CD8-positive, alpha-beta memory T cell (primary cell): ENCODE measurements at regions not wholly inside any gene's neighbourhood (a gene's known extent, or its start where the extent isn't known, plus 50 kb on each side); places are given as distances from the start of the nearest gene placed in this dataset.

Source experiments
- CTCF ChIA-PET: fragments of 350-600 bp; sonication (Branson Sonifier 250); formaldehyde crosslinking; loops from one replicate; lab custom pipeline; 2021; ENCODE audit warnings: antibody characterized with exemption; lab: Charles Lee
- POLR2A ChIA-PET: fragments of 350-600 bp; sonication (Branson Sonifier 250); formaldehyde crosslinking; loops from one replicate; lab custom pipeline; 2021; ENCODE audit warnings: antibody characterized with exemption; lab: Charles Lee
- DNase-seq, 5 donors: peaks; one replicate each; pipeline versions ENCODE4 v3.0.0 to v3.0.0-alpha.2; 2020 to 2022; ENCODE audit warnings: mixed read lengths in 1 of 5
- H3K27ac ChIP-seq: one replicate; pipeline ENCODE4 v1.7.0; 2013; ENCODE audit warnings: low read depth, mild to moderate bottlenecking, low read length, moderate library complexity
- H3K27me3 ChIP-seq: 2 replicates; pipeline ENCODE4 v1.7.0; 2013; ENCODE audit warnings: low read length, mild to moderate bottlenecking; ENCODE audit not compliant: insufficient read depth, poor library complexity, severe bottlenecking
- H3K36me3 ChIP-seq: 2 replicates; pipeline ENCODE4 v1.7.0; 2013; ENCODE audit warnings: mild to moderate bottlenecking, low read length, moderate library complexity; ENCODE audit not compliant: insufficient read depth
- H3K4me1 ChIP-seq: 2 replicates; pipeline ENCODE4 v1.7.0; 2013; ENCODE audit warnings: mild to moderate bottlenecking, low read length, moderate library complexity; ENCODE audit not compliant: insufficient read depth
- H3K4me3 ChIP-seq: 2 replicates; pipeline ENCODE4 v1.7.0; 2013; ENCODE audit warnings: mild to moderate bottlenecking, low read length
- H3K9me3 ChIP-seq: 2 replicates; pipeline ENCODE4 v1.7.0; 2013; ENCODE audit warnings: mild to moderate bottlenecking, low read length
- H3K27ac Mint-ChIP-seq, 8 donors: one replicate each; pipeline ENCODE4 v1.8.0; 2020 to 2021; ENCODE audit warnings: mixed read lengths in 8 of 8, mild to moderate bottlenecking in 6 of 8, inconsistent platforms in 3 of 8, moderate library complexity in 3 of 8
- H3K27me3 Mint-ChIP-seq, 2 donors: one replicate each; pipeline ENCODE4 v1.8.0; 2020 to 2021; ENCODE audit warnings: mixed read lengths in 2 of 2, mild to moderate bottlenecking in 1 of 2, moderate library complexity in 1 of 2
- H3K36me3 Mint-ChIP-seq, 3 donors: one replicate each; pipeline ENCODE4 v1.8.0; 2020 to 2021; ENCODE audit warnings: mixed read lengths in 3 of 3, inconsistent platforms in 1 of 3, mild to moderate bottlenecking in 1 of 3
- H3K4me1 Mint-ChIP-seq, 3 donors: one replicate each; pipeline ENCODE4 v1.8.0; 2020 to 2021; ENCODE audit warnings: mixed read lengths in 3 of 3, inconsistent platforms in 1 of 3, mild to moderate bottlenecking in 1 of 3
- H3K4me3 Mint-ChIP-seq, 7 donors: one replicate each; pipeline ENCODE4 v1.8.0; 2020 to 2021; ENCODE audit warnings: mixed read lengths in 7 of 7, mild to moderate bottlenecking in 6 of 7, moderate library complexity in 4 of 7, inconsistent platforms in 2 of 7
- H3K9me3 Mint-ChIP-seq, 5 donors: one replicate each; pipeline ENCODE4 v1.8.0; 2020 to 2022; ENCODE audit warnings: mixed read lengths in 5 of 5, mild to moderate bottlenecking in 3 of 5, moderate library complexity in 2 of 5, inconsistent platforms in 1 of 5

DNA sequence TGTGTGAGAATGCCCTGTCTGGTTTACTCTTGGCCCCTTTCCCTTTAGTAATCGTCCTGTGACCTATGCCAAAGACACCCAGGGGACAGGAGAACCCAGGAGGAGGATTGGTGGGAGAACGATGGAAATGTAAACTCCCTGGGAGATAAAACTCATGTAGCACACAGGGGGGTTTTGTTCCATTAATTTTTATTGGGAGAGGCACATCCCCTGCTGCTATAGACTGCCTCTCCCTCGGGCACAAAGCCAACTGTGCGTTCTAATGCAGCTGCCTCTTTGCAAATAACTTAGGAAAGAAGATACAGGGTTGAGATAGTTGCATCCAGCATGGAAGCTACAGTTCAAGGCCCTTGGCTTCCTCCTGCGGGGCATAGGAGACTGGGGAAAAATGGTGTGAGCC lies 489.6 kb downstream of the SLC4A3 start:
- Histone ChIP-seq H3K9me3 (no peaks in the 10 kb centered on the region), H3K27me3 (no peaks in the 10 kb centered on the region), H3K27ac (no peak overlapping the region), H3K4me3 (no peak overlapping the region), H3K36me3 (no peaks in the 10 kb centered on the region), H3K4me1 (no peaks in the 10 kb centered on the region)
- Mint-ChIP-seq H3K27ac (no peak overlapping the region), H3K4me1 (no peaks in the 10 kb centered on the region), H3K4me3 (no peak overlapping the region), H3K9me3 (peaks cover 0 to 6% (median 2%) of the 10 kb centered on the region in 5 donors), H3K36me3 (no peaks in the 10 kb centered on the region), H3K27me3 (peaks cover 0 to 5% of the 10 kb centered on the region in 2 donors)
- POLR2A ChIA-PET: no interaction called here
- CTCF ChIA-PET: no interaction called here
- no peak for DNase-seq

DNA sequence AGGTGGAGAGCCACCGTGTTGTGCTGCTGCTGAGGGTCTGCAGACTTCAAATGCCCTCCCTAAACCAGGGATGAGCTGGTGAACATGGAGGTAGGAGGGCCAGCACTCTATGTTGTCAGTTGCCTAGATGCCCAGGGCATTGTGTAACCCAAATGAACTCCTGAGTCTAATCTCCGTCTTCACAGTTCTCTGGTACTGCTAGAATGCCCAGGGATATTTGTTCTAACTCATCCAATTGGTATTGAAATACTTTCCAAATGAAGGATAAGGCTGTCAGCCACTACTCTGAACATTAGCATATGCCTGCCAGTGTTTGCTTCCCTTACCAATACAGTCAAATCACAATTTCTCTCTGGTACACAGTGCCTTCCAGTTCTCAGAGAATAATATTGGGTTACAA lies 492.6 kb downstream of the SLC4A3 start:
- DNase-seq: no peak
- peaks cover 0 to 6% (median 2%) of the 10 kb centered on the region in 5 donors for H3K9me3 Mint-ChIP-seq
- no peaks in the 10 kb centered on the region for H3K4me1 Mint-ChIP-seq
- H3K4me3 ChIP-seq: no peak overlapping the region
- H3K36me3 Mint-ChIP-seq: no peaks in the 10 kb centered on the region
- POLR2A ChIA-PET: no interaction called here
- no peaks in the 10 kb centered on the region for H3K9me3 ChIP-seq
- H3K27ac Mint-ChIP-seq: no peak overlapping the region
- CTCF ChIA-PET: no interaction called here
- no peak overlapping the region for H3K4me3 Mint-ChIP-seq
- H3K4me1 ChIP-seq: no peaks in the 10 kb centered on the region
- no peak overlapping the region for H3K27ac ChIP-seq
- H3K27me3 ChIP-seq: no peaks in the 10 kb centered on the region
- H3K27me3 Mint-ChIP-seq: peaks cover 0 to 2% of the 10 kb centered on the region in 2 donors
- no peaks in the 10 kb centered on the region for H3K36me3 ChIP-seq

DNA sequence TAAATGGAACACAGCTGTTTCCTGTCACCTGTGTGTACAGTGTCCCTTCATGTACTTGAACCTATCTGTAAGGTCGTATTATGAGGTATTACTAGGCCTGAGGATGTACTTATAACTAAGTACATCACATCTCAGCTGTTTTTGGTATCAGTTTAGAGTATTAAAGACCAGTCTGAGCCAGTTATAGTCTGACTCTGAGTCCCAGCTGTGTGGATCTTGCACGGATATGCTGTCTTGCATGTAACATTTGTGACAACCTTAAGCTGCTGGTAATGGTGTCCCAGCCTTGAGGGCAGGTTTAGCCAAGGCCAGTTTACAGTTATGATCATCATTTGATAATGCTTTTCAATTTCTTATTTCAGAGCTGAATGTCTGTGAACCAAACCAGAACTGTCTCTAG lies 496.3 kb downstream of the SLC4A3 start:
- no peaks in the 10 kb centered on the region for H3K36me3 Mint-ChIP-seq
- no peaks in the 10 kb centered on the region for H3K9me3 ChIP-seq
- no peaks in the 10 kb centered on the region for H3K27me3 Mint-ChIP-seq
- ChIA-PET CTCF (no interaction called here), POLR2A (no interaction called here)
- H3K27ac ChIP-seq: no peak overlapping the region
- H3K4me3 Mint-ChIP-seq: no peak overlapping the region
- H3K9me3 Mint-ChIP-seq: peaks cover 0 to under 1% (median 0%) of the 10 kb centered on the region in 5 donors
- H3K4me3 ChIP-seq: no peak overlapping the region
- no peak for DNase-seq
- H3K27me3 ChIP-seq: no peaks in the 10 kb centered on the region
- no peaks in the 10 kb centered on the region for H3K36me3 ChIP-seq
- H3K4me1 Mint-ChIP-seq: no peaks in the 10 kb centered on the region
- no peaks in the 10 kb centered on the region for H3K4me1 ChIP-seq
- H3K27ac Mint-ChIP-seq: no peak overlapping the region

DNA sequence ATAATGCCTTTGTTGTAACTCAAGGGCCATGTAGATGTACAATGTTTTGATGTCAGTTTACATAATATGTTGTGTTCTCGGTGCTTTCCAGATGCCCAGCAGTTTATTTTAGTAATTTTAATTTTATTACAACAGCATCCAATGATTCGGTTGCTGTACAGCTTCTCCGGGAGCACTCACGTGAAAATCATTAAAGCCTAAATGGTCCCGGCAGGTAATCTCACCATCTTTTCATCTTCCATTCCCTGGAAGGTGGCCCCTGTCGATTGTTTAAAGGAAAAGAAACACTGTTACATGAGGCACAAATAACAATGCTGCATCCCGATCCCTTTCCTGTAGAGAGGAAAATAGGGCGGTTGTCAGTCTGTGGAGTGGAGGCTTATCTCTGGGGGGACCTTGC lies 498.1 kb downstream of the SLC4A3 start:
- DNase-seq: no peak
- POLR2A ChIA-PET: no interaction called here
- Histone ChIP-seq H3K27ac (no peak overlapping the region), H3K36me3 (no peaks in the 10 kb centered on the region), H3K4me1 (no peaks in the 10 kb centered on the region), H3K9me3 (no peaks in the 10 kb centered on the region), H3K27me3 (no peaks in the 10 kb centered on the region), H3K4me3 (no peak overlapping the region)
- Mint-ChIP-seq H3K4me1 (no peaks in the 10 kb centered on the region), H3K36me3 (no peaks in the 10 kb centered on the region), H3K27ac (no peak overlapping the region), H3K9me3 (peaks cover 0 to 3% (median 0%) of the 10 kb centered on the region in 5 donors), H3K27me3 (no peaks in the 10 kb centered on the region), H3K4me3 (no peak overlapping the region)
- CTCF ChIA-PET: no interaction called here

DNA sequence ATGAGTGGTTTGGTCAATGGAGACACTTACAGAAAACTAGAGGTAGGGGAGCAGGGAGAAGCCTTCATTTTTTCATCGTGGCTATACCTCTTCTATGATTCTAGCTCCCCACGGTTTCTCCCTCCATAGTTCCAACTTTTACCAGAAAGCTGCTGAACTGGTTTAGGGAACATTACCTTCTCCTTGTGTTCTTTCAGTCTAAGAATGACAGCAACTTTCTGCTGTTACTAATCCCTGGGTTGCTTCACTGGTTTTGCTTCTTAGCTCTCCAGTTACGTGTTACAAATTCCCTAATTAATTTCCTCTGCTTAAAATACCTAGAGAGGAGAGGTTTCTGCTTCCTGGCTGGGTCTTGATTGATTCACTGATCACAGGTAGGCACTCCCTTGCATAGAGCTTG lies 499.9 kb downstream of the SLC4A3 start:
- H3K9me3 Mint-ChIP-seq: peaks cover 0 to 10% (median 0%) of the 10 kb centered on the region in 5 donors
- H3K27me3 ChIP-seq: no peaks in the 10 kb centered on the region
- H3K4me3 Mint-ChIP-seq: no peak overlapping the region
- H3K27ac ChIP-seq: no peak overlapping the region
- no peaks in the 10 kb centered on the region for H3K4me1 ChIP-seq
- H3K27me3 Mint-ChIP-seq: peaks cover 0 to 1% of the 10 kb centered on the region in 2 donors
- H3K4me3 ChIP-seq: no peak overlapping the region
- no peaks in the 10 kb centered on the region for H3K36me3 ChIP-seq
- no peak for DNase-seq
- ChIA-PET POLR2A (no interaction called here), CTCF (no interaction called here)
- no peak overlapping the region for H3K27ac Mint-ChIP-seq
- H3K36me3 Mint-ChIP-seq: no peaks in the 10 kb centered on the region
- H3K4me1 Mint-ChIP-seq: no peaks in the 10 kb centered on the region
- H3K9me3 ChIP-seq: no peaks in the 10 kb centered on the region

DNA sequence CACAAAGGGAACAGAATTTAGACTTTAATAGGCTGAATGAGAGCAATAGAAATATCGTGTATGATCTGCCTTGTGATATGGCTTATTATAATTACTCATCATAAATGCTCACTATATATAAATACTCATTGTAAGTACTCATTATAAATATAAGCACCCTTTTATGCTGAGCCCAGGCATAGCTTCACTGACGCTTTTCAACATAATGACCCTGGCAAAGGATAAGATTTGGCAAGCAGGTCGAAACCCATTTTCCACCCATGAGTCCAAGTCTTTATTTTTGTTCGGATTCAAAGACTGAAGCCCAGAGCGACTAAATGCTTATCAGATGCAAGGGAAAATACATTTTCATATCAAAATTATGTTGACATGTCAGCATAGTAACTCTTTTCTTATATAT lies 500.4 kb downstream of the SLC4A3 start:
- POLR2A ChIA-PET: no interaction called here
- Mint-ChIP-seq H3K27ac (no peak overlapping the region), H3K9me3 (peaks cover 0 to 10% (median 2%) of the 10 kb centered on the region in 5 donors), H3K27me3 (peaks cover 0 to 1% of the 10 kb centered on the region in 2 donors), H3K36me3 (no peaks in the 10 kb centered on the region), H3K4me3 (no peak overlapping the region), H3K4me1 (no peaks in the 10 kb centered on the region)
- Histone ChIP-seq H3K4me1 (no peaks in the 10 kb centered on the region), H3K36me3 (no peaks in the 10 kb centered on the region), H3K9me3 (no peaks in the 10 kb centered on the region), H3K27me3 (no peaks in the 10 kb centered on the region), H3K27ac (no peak overlapping the region), H3K4me3 (no peak overlapping the region)
- DNase-seq: no peak
- CTCF ChIA-PET: no interaction called here

DNA sequence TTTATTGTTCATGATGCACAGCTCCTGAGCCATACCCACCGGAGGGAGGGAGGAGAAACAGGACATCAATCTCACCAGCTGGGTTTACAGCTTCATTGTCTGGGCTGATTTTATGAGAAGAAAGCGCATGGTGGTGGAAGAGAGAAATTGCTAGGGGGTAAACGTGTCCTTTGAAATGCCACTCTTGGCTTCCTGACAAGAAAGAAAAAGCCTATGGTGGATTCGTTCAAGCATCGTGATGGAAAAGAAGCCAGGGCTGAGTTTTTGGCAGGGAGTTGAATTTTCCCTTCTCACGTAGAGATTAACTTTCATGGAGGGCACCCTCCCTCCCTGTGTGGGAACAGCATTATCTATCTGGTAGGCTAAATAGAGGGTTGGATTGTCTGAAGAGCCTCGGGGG lies 502.0 kb downstream of the SLC4A3 start:
- H3K4me3 Mint-ChIP-seq: no peak overlapping the region
- no peaks in the 10 kb centered on the region for H3K36me3 Mint-ChIP-seq
- H3K4me1 Mint-ChIP-seq: no peaks in the 10 kb centered on the region
- H3K4me3 ChIP-seq: no peak overlapping the region
- H3K36me3 ChIP-seq: no peaks in the 10 kb centered on the region
- H3K9me3 Mint-ChIP-seq: peaks cover 0 to 10% (median 3%) of the 10 kb centered on the region in 5 donors
- peaks cover 0 to 1% of the 10 kb centered on the region in 2 donors for H3K27me3 Mint-ChIP-seq
- H3K9me3 ChIP-seq: no peaks in the 10 kb centered on the region
- CTCF ChIA-PET: no interaction called here
- H3K27ac ChIP-seq: no peak overlapping the region
- H3K27ac Mint-ChIP-seq: no peak overlapping the region
- H3K4me1 ChIP-seq: no peaks in the 10 kb centered on the region
- POLR2A ChIA-PET: no interaction called here
- no peaks in the 10 kb centered on the region for H3K27me3 ChIP-seq
- no peak for DNase-seq

DNA sequence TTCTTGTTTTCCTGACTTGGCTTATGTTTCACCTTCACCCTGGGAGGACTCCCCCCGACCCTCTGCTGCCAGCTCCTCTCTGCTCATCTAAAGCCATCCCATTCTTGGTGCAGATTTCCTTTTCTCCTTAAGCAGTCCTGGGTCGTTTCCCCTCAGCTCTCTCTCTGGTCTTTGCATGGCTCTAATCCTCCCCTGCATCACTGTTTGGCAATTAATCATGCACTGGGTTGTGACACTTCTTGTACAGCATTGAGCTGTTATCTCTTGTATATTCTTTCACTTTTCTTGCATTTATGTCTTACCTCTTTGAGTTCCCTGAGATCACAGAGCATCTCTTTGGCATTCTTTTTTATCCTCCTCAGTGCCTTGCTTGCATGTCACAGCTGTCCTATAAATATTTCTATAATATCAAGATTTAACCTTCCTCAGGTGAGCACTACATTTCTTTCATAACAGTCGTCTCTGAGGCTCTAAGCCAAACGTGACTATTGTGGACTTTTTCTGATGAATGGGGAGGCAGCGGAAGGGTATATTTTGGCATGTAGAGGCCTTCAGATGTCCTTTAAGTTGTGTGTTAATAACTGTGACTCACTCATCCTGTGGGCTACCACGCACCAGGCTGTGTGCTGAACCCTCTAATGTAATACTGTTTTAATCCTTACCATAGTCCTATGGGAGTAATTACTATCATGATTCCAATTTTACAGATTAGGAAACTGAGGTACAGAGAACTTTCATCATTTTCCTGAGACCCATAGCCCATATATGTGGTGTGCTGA lies 507.5 kb downstream of the SLC4A3 start:
- Histone ChIP-seq H3K27ac (no peak overlapping the region), H3K27me3 (no peaks in the 10 kb centered on the region), H3K4me1 (no peaks in the 10 kb centered on the region), H3K4me3 (no peak overlapping the region), H3K9me3 (no peaks in the 10 kb centered on the region), H3K36me3 (no peaks in the 10 kb centered on the region)
- CTCF ChIA-PET: no interaction called here
- DNase-seq: no peak
- Mint-ChIP-seq H3K27ac (no peak overlapping the region), H3K4me1 (no peaks in the 10 kb centered on the region), H3K4me3 (no peak overlapping the region), H3K36me3 (no peaks in the 10 kb centered on the region), H3K9me3 (peaks cover 0 to 7% (median 3%) of the 10 kb centered on the region in 5 donors), H3K27me3 (peaks cover 0 to 1% of the 10 kb centered on the region in 2 donors)
- POLR2A ChIA-PET: no interaction called here
